ENCODE measurements at regions not wholly inside any gene's neighbourhood (a gene's known extent, or its start where the extent isn't known, plus 50 kb on each side); places are given as distances from the start of the nearest gene placed in this dataset.

DNA sequence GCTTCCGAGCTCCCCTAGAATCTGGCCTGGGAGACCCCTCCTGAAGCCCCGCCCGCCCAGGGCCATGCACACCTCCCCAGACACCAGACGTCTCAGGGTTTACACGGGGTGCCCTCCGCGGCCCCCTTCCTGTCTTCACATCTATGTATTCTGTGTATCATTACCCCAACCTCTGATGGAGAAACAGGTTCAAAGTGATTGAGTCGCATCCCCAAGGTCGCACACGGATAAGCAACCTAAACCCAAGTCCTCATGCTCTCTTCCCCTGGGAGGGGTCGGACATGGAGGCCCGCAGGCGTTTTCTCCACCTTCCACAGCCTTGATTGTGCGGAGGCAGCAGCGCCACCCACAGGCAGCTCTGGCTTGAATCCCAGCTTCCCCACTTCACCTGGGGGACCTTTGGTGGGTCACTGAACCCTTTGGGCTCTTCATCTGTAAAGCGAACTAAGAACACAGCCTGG is 237.3 kb downstream of the BCL11B start:
- Histone ChIP-seq H4K20me1 (ENCODE audit: insufficient read depth) (no peaks in the 10 kb centered on the region), H3K4me1 (ENCODE audit: control insufficient read depth in 1 of 2, insufficient read depth in 2 of 2, low read depth in 1 of 2, low read length in 1 of 2) (peaks cover 0 to 5% of the 10 kb centered on the region in 2 experiments; a peak in 1 of 4 replicates), H3K9ac (no peak overlapping the region), H3F3A (replicated peaks; ENCODE audit: insufficient read depth) (no peaks in the 10 kb centered on the region), H3K9me3 (no peaks in the 10 kb centered on the region), H3K4me2 (no peak overlapping the region), H3K79me2 (ENCODE audit: insufficient read depth) (no peaks in the 10 kb centered on the region), H3K36me3 (replicated peaks in 1 of 2; ENCODE audit: control insufficient read depth in 1 of 2, insufficient read depth in 2 of 2, low read length in 1 of 2) (no peaks in the 10 kb centered on the region), H3K4me3 (ENCODE audit: low read depth in 2 of 2, low read length in 1 of 2) (no peak overlapping the region), H2AFZ (ENCODE audit: low read depth) (0 out of 2 replicates have a peak overlapping the region, but pooled peaks have one; percentile 98), H3K9me2 (no peaks in the 10 kb centered on the region), H3K27me3 (ENCODE audit: insufficient read depth) (peaks cover 14% of the 10 kb centered on the region), H3K27ac (ENCODE audit: low read depth in 2 of 2, low read length in 1 of 2) (no peak overlapping the region)
- TF ChIP-seq NRF1 (IDR thresholded peaks at IDR 0.05; ENCODE audit: low read depth, low read length) (no peak), EP300 (IDR thresholded peaks at IDR 0.05; ENCODE audit: borderline replicate concordance in 1 of 2, low read depth in 1 of 2, low read length in 1 of 2) (no peak)
- TF ChIP-seq, protein P1, sequence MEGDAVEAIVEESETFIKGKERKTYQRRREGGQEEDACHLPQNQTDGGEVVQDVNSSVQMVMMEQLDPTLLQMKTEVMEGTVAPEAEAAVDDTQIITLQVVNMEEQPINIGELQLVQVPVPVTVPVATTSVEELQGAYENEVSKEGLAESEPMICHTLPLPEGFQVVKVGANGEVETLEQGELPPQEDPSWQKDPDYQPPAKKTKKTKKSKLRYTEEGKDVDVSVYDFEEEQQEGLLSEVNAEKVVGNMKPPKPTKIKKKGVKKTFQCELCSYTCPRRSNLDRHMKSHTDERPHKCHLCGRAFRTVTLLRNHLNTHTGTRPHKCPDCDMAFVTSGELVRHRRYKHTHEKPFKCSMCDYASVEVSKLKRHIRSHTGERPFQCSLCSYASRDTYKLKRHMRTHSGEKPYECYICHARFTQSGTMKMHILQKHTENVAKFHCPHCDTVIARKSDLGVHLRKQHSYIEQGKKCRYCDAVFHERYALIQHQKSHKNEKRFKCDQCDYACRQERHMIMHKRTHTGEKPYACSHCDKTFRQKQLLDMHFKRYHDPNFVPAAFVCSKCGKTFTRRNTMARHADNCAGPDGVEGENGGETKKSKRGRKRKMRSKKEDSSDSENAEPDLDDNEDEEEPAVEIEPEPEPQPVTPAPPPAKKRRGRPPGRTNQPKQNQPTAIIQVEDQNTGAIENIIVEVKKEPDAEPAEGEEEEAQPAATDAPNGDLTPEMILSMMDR (IDR thresholded peaks at IDR 0.05): peak; percentile 38
- DNase-seq: no peak
- ChIA-PET CTCF (no interaction called here), POLR2A (no interaction called here)
- 30% methylated on average over 12 of the region's 16 CpGs for WGBS (ENCODE audit: low lambda C conversion rate)

DNA sequence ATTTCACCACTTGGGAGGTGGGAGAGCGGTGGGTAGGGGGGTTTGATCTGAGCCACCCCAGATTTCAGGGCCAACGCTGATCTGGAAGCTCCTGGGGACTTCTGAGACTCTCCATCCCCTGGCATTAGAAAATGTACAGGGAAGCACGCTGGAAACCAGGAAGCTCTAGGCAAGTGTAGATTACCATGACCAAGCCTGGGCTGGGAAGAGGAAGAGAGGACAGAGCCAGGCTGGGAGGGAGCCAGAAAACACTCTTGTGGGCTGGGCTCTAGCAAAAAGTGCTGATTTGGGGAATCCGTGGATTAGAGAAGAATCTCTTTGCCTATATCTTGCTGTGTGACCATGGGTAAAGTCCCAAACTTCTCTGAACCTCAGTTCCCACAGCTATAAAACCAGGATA is 236.7 kb downstream of the BCL11B start:
- H3K4me2 ChIP-seq: peak overlapping the region; percentile 69; the same call in 1 of the 2 replicates
- POLR2A ChIA-PET: no interaction called here
- H3K9me3 ChIP-seq: no peaks in the 10 kb centered on the region
- H3F3A ChIP-seq (replicated peaks; ENCODE audit: insufficient read depth): no peaks in the 10 kb centered on the region
- peaks cover 9% of the 10 kb centered on the region for H3K27me3 ChIP-seq (ENCODE audit: insufficient read depth)
- CTCF ChIA-PET: no interaction called here
- H3K79me2 ChIP-seq (ENCODE audit: insufficient read depth): no peaks in the 10 kb centered on the region
- no peaks in the 10 kb centered on the region for H3K9me2 ChIP-seq
- no peaks in the 10 kb centered on the region for H3K36me3 ChIP-seq (replicated peaks in 1 of 2; ENCODE audit: control insufficient read depth in 1 of 2, insufficient read depth in 2 of 2, low read length in 1 of 2)
- peak overlapping the region in 1 of 2 experiments; percentile 19; a peak in 1 of 4 replicates for H3K4me3 ChIP-seq (ENCODE audit: low read depth in 2 of 2, low read length in 1 of 2)
- no peak for DNase-seq
- TF ChIP-seq RCOR1 (IDR thresholded peaks at IDR 0.05; ENCODE audit: low read length): no peak
- TF ChIP-seq MEF2A (IDR thresholded peaks at IDR 0.05; ENCODE audit: borderline replicate concordance, low read depth): no peak
- TF ChIP-seq FOXJ3 (CRISPR knock-in tag; IDR thresholded peaks at IDR 0.05): no peak
- TF ChIP-seq FOXM1 (IDR thresholded peaks at IDR 0.05; ENCODE audit: low read depth): no peak
- no peak for TF ChIP-seq ELF1 (IDR thresholded peaks at IDR 0.05)
- no peak for TF ChIP-seq RAD21 (IDR thresholded peaks at IDR 0.05; ENCODE audit: low read length)
- no peak for TF ChIP-seq TEAD4 (IDR thresholded peaks at IDR 0.05; ENCODE audit: borderline replicate concordance, insufficient read depth)
- TF ChIP-seq, protein P2, sequence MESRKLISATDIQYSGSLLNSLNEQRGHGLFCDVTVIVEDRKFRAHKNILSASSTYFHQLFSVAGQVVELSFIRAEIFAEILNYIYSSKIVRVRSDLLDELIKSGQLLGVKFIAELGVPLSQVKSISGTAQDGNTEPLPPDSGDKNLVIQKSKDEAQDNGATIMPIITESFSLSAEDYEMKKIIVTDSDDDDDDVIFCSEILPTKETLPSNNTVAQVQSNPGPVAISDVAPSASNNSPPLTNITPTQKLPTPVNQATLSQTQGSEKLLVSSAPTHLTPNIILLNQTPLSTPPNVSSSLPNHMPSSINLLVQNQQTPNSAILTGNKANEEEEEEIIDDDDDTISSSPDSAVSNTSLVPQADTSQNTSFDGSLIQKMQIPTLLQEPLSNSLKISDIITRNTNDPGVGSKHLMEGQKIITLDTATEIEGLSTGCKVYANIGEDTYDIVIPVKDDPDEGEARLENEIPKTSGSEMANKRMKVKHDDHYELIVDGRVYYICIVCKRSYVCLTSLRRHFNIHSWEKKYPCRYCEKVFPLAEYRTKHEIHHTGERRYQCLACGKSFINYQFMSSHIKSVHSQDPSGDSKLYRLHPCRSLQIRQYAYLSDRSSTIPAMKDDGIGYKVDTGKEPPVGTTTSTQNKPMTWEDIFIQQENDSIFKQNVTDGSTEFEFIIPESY (IDR thresholded peaks at IDR 0.05; ENCODE audit: borderline replicate concordance, low read depth): no peak
- TF ChIP-seq TAF1 (IDR thresholded peaks at IDR 0.05; ENCODE audit: borderline replicate concordance, low read depth, low read length): no peak
- no peak for TF ChIP-seq TCF12 (IDR thresholded peaks at IDR 0.05)
- TF ChIP-seq, protein P3, sequence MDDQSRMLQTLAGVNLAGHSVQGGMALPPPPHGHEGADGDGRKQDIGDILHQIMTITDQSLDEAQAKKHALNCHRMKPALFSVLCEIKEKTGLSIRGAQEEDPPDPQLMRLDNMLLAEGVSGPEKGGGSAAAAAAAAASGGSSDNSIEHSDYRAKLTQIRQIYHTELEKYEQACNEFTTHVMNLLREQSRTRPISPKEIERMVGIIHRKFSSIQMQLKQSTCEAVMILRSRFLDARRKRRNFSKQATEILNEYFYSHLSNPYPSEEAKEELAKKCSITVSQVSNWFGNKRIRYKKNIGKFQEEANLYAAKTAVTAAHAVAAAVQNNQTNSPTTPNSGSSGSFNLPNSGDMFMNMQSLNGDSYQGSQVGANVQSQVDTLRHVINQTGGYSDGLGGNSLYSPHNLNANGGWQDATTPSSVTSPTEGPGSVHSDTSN (IDR thresholded peaks at IDR 0.05): no peak
- TF ChIP-seq NRF1 (IDR thresholded peaks at IDR 0.05; ENCODE audit: low read depth, low read length): no peak
- TF ChIP-seq RXRA (IDR thresholded peaks at IDR 0.05; ENCODE audit: borderline replicate concordance, low read depth): no peak
- TF ChIP-seq FOSL2 (IDR thresholded peaks at IDR 0.05; ENCODE audit: borderline replicate concordance, low read depth): no peak
- TF ChIP-seq RFX5 (IDR thresholded peaks at IDR 0.05; ENCODE audit: low read length): no peak
- TF ChIP-seq, protein P4, sequence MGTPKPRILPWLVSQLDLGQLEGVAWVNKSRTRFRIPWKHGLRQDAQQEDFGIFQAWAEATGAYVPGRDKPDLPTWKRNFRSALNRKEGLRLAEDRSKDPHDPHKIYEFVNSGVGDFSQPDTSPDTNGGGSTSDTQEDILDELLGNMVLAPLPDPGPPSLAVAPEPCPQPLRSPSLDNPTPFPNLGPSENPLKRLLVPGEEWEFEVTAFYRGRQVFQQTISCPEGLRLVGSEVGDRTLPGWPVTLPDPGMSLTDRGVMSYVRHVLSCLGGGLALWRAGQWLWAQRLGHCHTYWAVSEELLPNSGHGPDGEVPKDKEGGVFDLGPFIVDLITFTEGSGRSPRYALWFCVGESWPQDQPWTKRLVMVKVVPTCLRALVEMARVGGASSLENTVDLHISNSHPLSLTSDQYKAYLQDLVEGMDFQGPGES (IDR thresholded peaks at IDR 0.05; ENCODE audit: low read depth, low read length): no peak
- no peak for TF ChIP-seq SMC3 (IDR thresholded peaks at IDR 0.05; ENCODE audit: low read depth, low read length)
- TF ChIP-seq, protein P5, sequence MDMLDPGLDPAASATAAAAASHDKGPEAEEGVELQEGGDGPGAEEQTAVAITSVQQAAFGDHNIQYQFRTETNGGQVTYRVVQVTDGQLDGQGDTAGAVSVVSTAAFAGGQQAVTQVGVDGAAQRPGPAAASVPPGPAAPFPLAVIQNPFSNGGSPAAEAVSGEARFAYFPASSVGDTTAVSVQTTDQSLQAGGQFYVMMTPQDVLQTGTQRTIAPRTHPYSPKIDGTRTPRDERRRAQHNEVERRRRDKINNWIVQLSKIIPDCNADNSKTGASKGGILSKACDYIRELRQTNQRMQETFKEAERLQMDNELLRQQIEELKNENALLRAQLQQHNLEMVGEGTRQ (IDR thresholded peaks at IDR 0.05; ENCODE audit: borderline replicate concordance, low read depth, low read length): no peak
- TF ChIP-seq EP300 (IDR thresholded peaks at IDR 0.05; ENCODE audit: borderline replicate concordance in 1 of 2, low read depth in 1 of 2, low read length in 1 of 2): no peak
- peak overlapping the region; percentile 98; the same call in 1 of the 2 replicates for H2AFZ ChIP-seq (ENCODE audit: low read depth)
- no peak overlapping the region for H3K9ac ChIP-seq
- no peak overlapping the region for H3K27ac ChIP-seq (ENCODE audit: low read depth in 2 of 2, low read length in 1 of 2)
- H3K4me1 ChIP-seq (ENCODE audit: control insufficient read depth in 1 of 2, insufficient read depth in 2 of 2, low read depth in 1 of 2, low read length in 1 of 2): peaks cover 0 to 5% of the 10 kb centered on the region in 2 experiments; a peak in 1 of 4 replicates
- WGBS (ENCODE audit: low lambda C conversion rate): 48% methylated on average over 3 of the region's 4 CpGs
- H4K20me1 ChIP-seq (ENCODE audit: insufficient read depth): no peaks in the 10 kb centered on the region

Measured in SK-N-SH (cell line).